OCI-LY3 (cell line): ENCODE measurements at regions not wholly inside any gene's neighbourhood (a gene's known extent, or its start where the extent isn't known, plus 50 kb on each side); places are given as distances from the start of the nearest gene placed in this dataset.

Experiments used
- H2AFZ ChIP-seq: fragments of 200-600, 300-600 bp; shearing (Covaris generic); 2 replicates; pipeline ENCODE4 v1.6.0; 2014; ENCODE audit warnings: antibody characterized with exemption, low read depth, low read length
- H3K27ac ChIP-seq: fragments of 200-600, 300-600 bp; sonication (generic); 2 replicates; pipeline ENCODE4 v1.5.1; 2014; ENCODE audit warnings: mild to moderate bottlenecking, low read length, moderate library complexity, mixed read lengths
- H3K27me3 ChIP-seq: fragments of 200-600, 300-600 bp; sonication (generic); 2 replicates; pipeline ENCODE4 v1.6.1; 2014; ENCODE audit warnings: low read depth, low read length, mixed read lengths
- H3K36me3 ChIP-seq: fragments of 200-600, 300-600 bp; sonication (generic); replicated peaks from 2 replicates; pipeline ENCODE3; 2014; ENCODE audit warnings: low read depth, low read length, mixed read lengths
- H3K4me1 ChIP-seq: fragments of 300-600, 200-600 bp; sonication (generic); 2 replicates; pipeline ENCODE4 v1.6.1; 2014; ENCODE audit warnings: low read length, mixed read lengths
- H3K4me2 ChIP-seq: fragments of 200-600, 300-600 bp; sonication (generic); 2 replicates; pipeline ENCODE4 v1.6.1; 2014; ENCODE audit warnings: low read length, mixed read lengths
- H3K4me3 ChIP-seq: fragments of 300-600, 200-600 bp; sonication (generic); 2 replicates; pipeline ENCODE4 v1.5.1; 2014; ENCODE audit warnings: antibody characterized with exemption, mild to moderate bottlenecking, low read length, moderate library complexity
- H3K79me2 ChIP-seq: fragments of 300-600, 200-600 bp; shearing (Covaris generic); 2 replicates; pipeline ENCODE4 v1.6.1; 2014; ENCODE audit warnings: mild to moderate bottlenecking, low read length, mixed read lengths
- H3K9ac ChIP-seq: fragments of 300-600, 200-600 bp; shearing (Covaris generic); 2 replicates; pipeline ENCODE4 v1.6.0; 2014; ENCODE audit warnings: mild to moderate bottlenecking, low read length, moderate library complexity
- H3K9me3 ChIP-seq: fragments of 200-600, 300-600 bp; shearing (Covaris generic); 2 replicates; pipeline ENCODE4 v1.6.1; 2014; ENCODE audit warnings: low read length, mixed read lengths; ENCODE audit not compliant: insufficient read depth
- H4K20me1 ChIP-seq: fragments of 200-600, 300-600 bp; sonication (generic); 2 replicates; pipeline ENCODE4 v1.6.1; 2016; ENCODE audit warnings: low read length, mixed read lengths; ENCODE audit not compliant: insufficient read depth
- CTCF ChIP-seq: fragments of 200-600, 300-600 bp; sonication (generic); IDR thresholded peaks from 2 replicates; pipeline ENCODE4 v1.5.1; 2014; ENCODE audit warnings: antibody characterized with exemption, low read length, low read depth
- EZH2phosphoT487 ChIP-seq: fragments of 200-600 bp; shearing (Covaris generic); IDR thresholded peaks from 2 replicates; pipeline ENCODE4 v1.6.1; 2018; ENCODE audit warnings: antibody characterized with exemption, mixed run types, low read depth

DNA sequence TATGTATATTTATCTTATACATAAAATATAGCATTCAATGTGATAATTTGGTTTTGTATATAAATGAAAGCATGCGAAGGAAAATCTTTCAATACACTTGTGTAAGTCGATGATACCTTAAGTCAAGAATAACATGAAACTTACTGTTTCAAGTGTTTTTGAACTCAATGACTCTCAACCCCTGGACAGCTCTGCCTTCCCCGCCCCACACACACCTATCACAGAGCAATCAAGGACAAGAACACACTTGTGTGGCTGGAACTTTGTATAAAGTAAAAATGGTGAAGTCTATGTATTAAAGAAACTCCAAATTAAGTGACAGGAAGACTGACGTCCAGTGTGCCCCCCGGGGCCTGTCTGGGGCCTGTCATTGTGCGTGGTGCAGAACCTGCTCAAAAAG is 478.6 kb upstream of the AKR1E2 start:
- Histone ChIP-seq H4K20me1 (no peaks in the 10 kb centered on the region), H3K9me3 (no peaks in the 10 kb centered on the region), H3K27ac (no peak overlapping the region), H3K4me1 (no peaks in the 10 kb centered on the region), H3K36me3 (no peaks in the 10 kb centered on the region), H2AFZ (no peak overlapping the region), H3K4me2 (no peak overlapping the region), H3K9ac (no peak overlapping the region), H3K27me3 (no peaks in the 10 kb centered on the region), H3K4me3 (no peak overlapping the region), H3K79me2 (no peaks in the 10 kb centered on the region)
- TF ChIP-seq EZH2phosphoT487: no peak
- TF ChIP-seq CTCF: no peak

DNA sequence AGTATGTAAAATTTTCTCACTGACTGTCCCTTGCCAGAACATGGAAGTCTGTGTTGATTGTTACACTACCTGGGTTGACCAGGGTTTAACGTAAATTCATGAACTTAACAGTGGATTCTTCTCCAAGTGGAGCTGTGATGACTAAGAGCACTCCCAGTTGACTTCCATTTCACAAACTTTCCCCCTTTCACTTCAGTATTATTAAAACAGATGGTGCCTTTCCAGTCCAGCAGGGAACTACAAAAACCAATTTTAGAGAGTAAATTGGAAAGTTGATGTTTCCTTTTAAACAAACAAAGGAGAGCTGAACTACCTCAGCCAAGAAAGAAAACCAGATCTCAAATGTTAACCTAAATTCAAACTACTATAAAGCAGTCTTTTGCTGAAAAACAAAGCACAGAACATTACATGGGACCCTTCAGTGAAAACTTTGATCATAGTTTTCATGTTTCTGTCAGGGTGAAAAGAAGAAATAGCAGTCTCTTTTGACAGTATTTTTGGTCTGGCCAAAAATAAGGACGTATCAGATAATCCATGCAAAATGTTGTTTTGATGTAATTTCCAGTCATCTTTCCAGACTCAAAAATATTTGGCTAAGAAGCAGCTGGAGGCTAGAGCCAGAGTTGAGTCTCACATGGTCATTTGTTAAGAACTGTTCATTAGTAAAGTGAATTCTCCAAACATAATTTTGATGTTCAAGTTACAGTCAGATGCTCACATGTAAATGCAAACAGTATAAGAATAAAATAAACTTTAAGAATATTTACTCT is 479.9 kb upstream of the AKR1E2 start:
- H3K4me1 ChIP-seq: no peaks in the 10 kb centered on the region
- H4K20me1 ChIP-seq: no peaks in the 10 kb centered on the region
- TF ChIP-seq EZH2phosphoT487 (no peak), CTCF (no peak)
- H3K27me3 ChIP-seq: no peaks in the 10 kb centered on the region
- H3K4me3 ChIP-seq: no peak overlapping the region
- H3K4me2 ChIP-seq: no peak overlapping the region
- no peak overlapping the region for H2AFZ ChIP-seq
- no peaks in the 10 kb centered on the region for H3K79me2 ChIP-seq
- no peaks in the 10 kb centered on the region for H3K36me3 ChIP-seq
- H3K9me3 ChIP-seq: no peaks in the 10 kb centered on the region
- no peak overlapping the region for H3K27ac ChIP-seq
- no peak overlapping the region for H3K9ac ChIP-seq

GRCh38 chr10:4344492-4344994 is 481.5 kb upstream of the AKR1E2 start:
- no peak overlapping the region for H3K9ac ChIP-seq
- no peak overlapping the region for H2AFZ ChIP-seq
- no peaks in the 10 kb centered on the region for H3K27me3 ChIP-seq
- H3K4me1 ChIP-seq: no peaks in the 10 kb centered on the region
- no peaks in the 10 kb centered on the region for H3K9me3 ChIP-seq
- no peak for TF ChIP-seq EZH2phosphoT487
- no peak for TF ChIP-seq CTCF
- no peak overlapping the region for H3K4me2 ChIP-seq
- no peaks in the 10 kb centered on the region for H3K36me3 ChIP-seq
- no peak overlapping the region for H3K4me3 ChIP-seq
- no peaks in the 10 kb centered on the region for H3K79me2 ChIP-seq
- H4K20me1 ChIP-seq: no peaks in the 10 kb centered on the region
- no peak overlapping the region for H3K27ac ChIP-seq

DNA sequence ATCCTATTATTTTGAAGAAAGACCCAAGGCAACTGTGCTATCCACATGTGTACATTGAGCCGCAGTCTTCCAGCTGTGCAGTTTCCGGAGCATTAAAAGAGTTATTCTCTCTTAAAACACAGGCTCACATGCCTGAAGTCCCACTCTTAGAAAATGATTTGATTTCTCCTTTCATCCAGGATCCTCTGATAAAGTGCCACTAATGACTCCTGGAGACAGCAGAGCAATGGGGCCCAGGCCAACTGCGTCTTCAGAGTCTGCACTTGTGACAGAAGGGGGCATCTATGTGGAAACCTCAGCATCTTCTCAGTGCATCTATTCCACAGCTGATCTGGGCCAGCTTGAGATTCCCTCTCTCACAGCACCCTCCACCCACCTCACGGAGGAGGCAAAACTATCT is 482.1 kb upstream of the AKR1E2 start:
- TF ChIP-seq EZH2phosphoT487 (no peak), CTCF (no peak)
- H3K9ac ChIP-seq: no peak overlapping the region
- no peaks in the 10 kb centered on the region for H3K4me1 ChIP-seq
- no peak overlapping the region for H3K4me2 ChIP-seq
- H2AFZ ChIP-seq: no peak overlapping the region
- no peaks in the 10 kb centered on the region for H3K79me2 ChIP-seq
- H3K36me3 ChIP-seq: no peaks in the 10 kb centered on the region
- H3K9me3 ChIP-seq: no peaks in the 10 kb centered on the region
- H4K20me1 ChIP-seq: no peaks in the 10 kb centered on the region
- no peak overlapping the region for H3K4me3 ChIP-seq
- H3K27ac ChIP-seq: no peak overlapping the region
- H3K27me3 ChIP-seq: no peaks in the 10 kb centered on the region
